AG08395 (cell line): ENCODE measurements at regions not wholly inside any gene's neighbourhood (a gene's known extent, or its start where the extent isn't known, plus 50 kb on each side); places are given as distances from the start of the nearest gene placed in this dataset.
"Not testable (repeated sequence)": the region's sequence is repeated elsewhere in the genome, so short reads cannot be mapped to it uniquely, and the experiment has no call there.

Source experiments
- DNase-seq: peaks from one replicate; pipeline ENCODE4 v3.0.0; 2012; ENCODE audit warnings: mixed read lengths, low spot score

GRCh38 chr6:82507112-82507511 lies 143.5 kb downstream of the TPBG start:
- no peak for DNase-seq

GRCh38 chr6:82511546-82511945 lies 147.9 kb downstream of the TPBG start:
- DNase-seq, result no peak

- DNase-seq, result not testable (repeated sequence)
These were observed 154.3 kb downstream of the TPBG start for GRCh38 chr6:82517896-82518295.

GRCh38 chr6:82521369-82521768 lies 157.8 kb downstream of the TPBG start:
- DNase-seq, result no peak

- no peak for DNase-seq
These were observed 158.2 kb downstream of the TPBG start for GRCh38 chr6:82521861-82522260.

- no peak for DNase-seq
These were observed 160.4 kb downstream of the TPBG start for GRCh38 chr6:82524031-82524430.

GRCh38 chr6:82525775-82526495 lies 162.3 kb downstream of the TPBG start:
- no peak for DNase-seq

GRCh38 chr6:82529960-82530460 lies 166.4 kb downstream of the TPBG start:
- not testable (repeated sequence) for DNase-seq

GRCh38 chr6:82534876-82535275 lies 171.3 kb downstream of the TPBG start:
- no peak for DNase-seq

GRCh38 chr6:82549480-82549879 lies 185.9 kb downstream of the TPBG start:
- DNase-seq, result not testable (repeated sequence)

GRCh38 chr6:82551311-82551710 lies 187.7 kb downstream of the TPBG start:
- DNase-seq, result not testable (repeated sequence)

- no peak for DNase-seq
These were observed 188.2 kb downstream of the TPBG start for GRCh38 chr6:82551831-82552230.

- no peak for DNase-seq
These were observed 190.4 kb downstream of the TPBG start for GRCh38 chr6:82553863-82554531.

GRCh38 chr6:82554666-82555065 lies 191.0 kb downstream of the TPBG start:
- no peak for DNase-seq

- no peak for DNase-seq
These were observed 192.2 kb downstream of the TPBG start for GRCh38 chr6:82555801-82556200.

- DNase-seq, result not testable (repeated sequence)
These were observed 194.9 kb downstream of the TPBG start for GRCh38 chr6:82558531-82558930.

- no peak for DNase-seq
These were observed 204.0 kb downstream of the TPBG start for GRCh38 chr6:82567621-82568020.

GRCh38 chr6:82568290-82568993 lies 204.8 kb downstream of the TPBG start:
- no peak for DNase-seq

GRCh38 chr6:82569022-82569421 lies 205.4 kb downstream of the TPBG start:
- no peak for DNase-seq

- no peak for DNase-seq
These were observed 206.5 kb downstream of the TPBG start for GRCh38 chr6:82570083-82570482.

GRCh38 chr6:82571455-82571854 lies 207.8 kb downstream of the TPBG start:
- DNase-seq, result no peak

GRCh38 chr6:82573254-82573972 lies 209.8 kb downstream of the TPBG start:
- no peak for DNase-seq
